ENCODE measurements at regions not wholly inside any gene's neighbourhood (a gene's known extent, or its start where the extent isn't known, plus 50 kb on each side); places are given as distances from the start of the nearest gene placed in this dataset.

DNA sequence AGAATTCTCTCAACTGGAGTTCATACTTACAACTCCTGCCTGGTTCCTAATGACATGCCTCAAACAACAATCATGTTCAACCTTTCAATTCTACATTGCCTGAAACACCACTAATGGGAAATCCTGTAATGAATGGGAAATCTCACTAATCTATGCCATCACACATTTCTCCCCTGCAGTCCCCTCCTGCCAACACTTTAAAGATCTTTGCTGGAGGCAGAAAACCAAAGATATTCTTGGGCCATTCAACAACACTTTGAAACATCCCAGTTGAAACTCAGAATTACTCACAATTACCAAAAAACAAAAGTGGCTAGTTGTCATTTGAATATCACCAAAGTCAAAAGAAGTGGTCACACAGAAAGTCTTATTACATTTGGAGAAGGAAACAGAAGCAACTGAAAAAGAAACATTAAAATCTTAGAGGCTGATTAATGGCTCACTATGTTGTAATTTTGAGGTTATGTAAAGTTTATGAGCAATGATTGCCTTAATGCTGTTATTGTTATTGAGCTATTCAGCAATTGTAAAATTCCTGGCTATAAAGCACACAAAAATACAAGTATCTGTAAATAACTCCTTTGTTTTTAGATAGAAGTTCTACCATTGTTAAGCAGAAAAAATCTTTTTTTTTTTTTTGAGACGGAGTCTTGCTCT, 313.4 kb upstream of the SLC30A5 start:
- no peak for FAIRE-seq
- BruUV-seq (replicated peaks): no TSS peak

More for the DNA sequence above, 313.4 kb upstream of the SLC30A5 start:
- Histone ChIP-seq H3K27me3 (ENCODE audit: control insufficient read depth in 1 of 2, insufficient read depth in 2 of 2, low read length in 2 of 2) (no peaks in the 10 kb centered on the region), H3K79me2 (ENCODE audit: insufficient read depth, low read length) (no peaks in the 10 kb centered on the region), H4K20me1 (ENCODE audit: insufficient read depth, low read length) (no peaks in the 10 kb centered on the region), H2AFZ (ENCODE audit: low read length) (no peak overlapping the region), H3K4me3 (replicated peaks in 1 of 3; ENCODE audit: insufficient read depth in 1 of 3, low read depth in 2 of 3, low read length in 3 of 3) (no peak overlapping the region), H3K36me3 (replicated peaks in 1 of 2; ENCODE audit: control insufficient read depth in 1 of 2, insufficient read depth in 2 of 2, low read length in 2 of 2) (no peaks in the 10 kb centered on the region), H3K4me1 (ENCODE audit: insufficient read depth, low read length) (no peaks in the 10 kb centered on the region), H3K9ac (ENCODE audit: insufficient read depth, low read depth, low read length) (no peak overlapping the region), H3K9me3 (ENCODE audit: low read length) (no peaks in the 10 kb centered on the region), H3K27ac (ENCODE audit: extremely low read length, insufficient read depth, low read length) (no peak overlapping the region), H3K4me2 (ENCODE audit: low read depth, low read length) (no peak overlapping the region)
- intact Hi-C loops (cut with micrococcal nuclease; ENCODE audit: unreplicated experiment): no loop called here
- DNase-seq (ENCODE audit: low spot score): no peak
- CTCF ChIA-PET (ENCODE audit: low intra/inter-chr PET ratio, low total read pairs): no interaction called here
- in situ Hi-C loops (cut with HindIII; ENCODE audit: extremely low pct_ligation_motif_present, low pct_unique_long_range_greater_than_20kb): no loop called here
- POLR2A ChIA-PET: no interaction called here
- 68% methylated on average over 1 of the region's 1 CpG for WGBS (ENCODE audit: low lambda C conversion rate)
- ATAC-seq: no peak
- no peak for TF ChIP-seq SIX4 (CRISPR knock-in tag; IDR thresholded peaks at IDR 0.05)
- TF ChIP-seq HNF4G (IDR thresholded peaks at IDR 0.05; ENCODE audit: borderline replicate concordance, low read depth, low read length): no peak
- TF ChIP-seq HNF4G (CRISPR knock-in tag; IDR thresholded peaks at IDR 0.05; ENCODE audit: borderline replicate concordance, low read depth): no peak
- no peak for TF ChIP-seq SKIL (CRISPR knock-in tag; IDR thresholded peaks at IDR 0.05; ENCODE audit: borderline replicate concordance)
- TF ChIP-seq SRSF4 (IDR thresholded peaks at IDR 0.05; ENCODE audit: low read depth, low read length, poor library complexity, severe bottlenecking): no peak
- no peak for TF ChIP-seq SYNCRIP (IDR thresholded peaks at IDR 0.05; ENCODE audit: insufficient read depth, low read depth, low read length)
- TF ChIP-seq ZNF317 (CRISPR knock-in tag; IDR thresholded peaks at IDR 0.05): no peak
- TF ChIP-seq ZNF670 (CRISPR knock-in tag; IDR thresholded peaks at IDR 0.05; ENCODE audit: borderline replicate concordance): no peak
- no peak for TF ChIP-seq ZNF782 (CRISPR knock-in tag; IDR thresholded peaks at IDR 0.05; ENCODE audit: borderline replicate concordance)
- no peak for TF ChIP-seq ZNF788 (CRISPR knock-in tag; IDR thresholded peaks at IDR 0.05; ENCODE audit: borderline replicate concordance)
- no peak for TF ChIP-seq TSC22D2 (CRISPR knock-in tag; IDR thresholded peaks at IDR 0.05; ENCODE audit: borderline replicate concordance)
- TF ChIP-seq PCBP1 (IDR thresholded peaks at IDR 0.05; ENCODE audit: borderline replicate concordance, low read depth, low read length): no peak
- TF ChIP-seq MYNN (CRISPR knock-in tag; IDR thresholded peaks at IDR 0.05; ENCODE audit: low read depth): no peak
- no peak for TF ChIP-seq CREM (IDR thresholded peaks at IDR 0.05)
- no peak for TF ChIP-seq CREM (CRISPR knock-in tag; IDR thresholded peaks at IDR 0.05)
- TF ChIP-seq GATAD1 (CRISPR knock-in tag; IDR thresholded peaks at IDR 0.05): no peak
- TF ChIP-seq STAG1 (CRISPR knock-in tag; IDR thresholded peaks at IDR 0.05): no peak
- TF ChIP-seq ZNF652 (CRISPR knock-in tag; IDR thresholded peaks at IDR 0.05; ENCODE audit: borderline replicate concordance, low read depth): no peak
- no peak for TF ChIP-seq AGO2 (optimal IDR thresholded peaks at IDR 0.05; ENCODE audit: low read depth, low read length)

Data from HepG2 (cell line).